DOHH2 (cell line): ENCODE measurements at regions not wholly inside any gene's neighbourhood (a gene's known extent, or its start where the extent isn't known, plus 50 kb on each side); places are given as distances from the start of the nearest gene placed in this dataset.
"Not testable (repeated sequence)": the region's sequence is repeated elsewhere in the genome, so short reads cannot be mapped to it uniquely, and the experiment has no call there.

Experiments
- H3F3A ChIP-seq: fragments of 200-600 bp; sonication (generic), shearing (Covaris generic); 2 replicates; pipeline ENCODE4 v1.6.0; 2016; ENCODE audit warnings: antibody characterized with exemption, mild to moderate bottlenecking; ENCODE audit not compliant: control insufficient read depth, insufficient read depth
- H3K27ac ChIP-seq: fragments of 200-600 bp; sonication (generic); 2 replicates; pipeline ENCODE4 v1.5.1; 2014; ENCODE audit warnings: low read depth, mild to moderate bottlenecking, low read length, moderate library complexity
- H3K27me3 ChIP-seq: fragments of 200-600 bp; sonication (generic); 2 replicates; pipeline ENCODE4 v1.6.1; 2014; ENCODE audit warnings: mild to moderate bottlenecking, low read length, mixed read lengths; ENCODE audit not compliant: control insufficient read depth
- H3K36me3 ChIP-seq: fragments of 200-600 bp; sonication (generic); 2 replicates; pipeline ENCODE4 v1.6.1; 2014; ENCODE audit warnings: mild to moderate bottlenecking, low read length, moderate library complexity, mixed read lengths; ENCODE audit not compliant: control insufficient read depth
- H3K4me1 ChIP-seq: fragments of 200-600 bp; sonication (generic); 2 replicates; pipeline ENCODE4 v1.6.1; 2014; ENCODE audit warnings: mild to moderate bottlenecking, low read length, mixed read lengths; ENCODE audit not compliant: control insufficient read depth
- H3K4me2 ChIP-seq: fragments of 200-600 bp; sonication (generic); 2 replicates; pipeline ENCODE4 v1.6.0; 2014; ENCODE audit warnings: mild to moderate bottlenecking, low read length, moderate library complexity
- H3K4me3 ChIP-seq: fragments of 200-600 bp; sonication (generic); 2 replicates; pipeline ENCODE4 v1.5.1; 2014; ENCODE audit warnings: mild to moderate bottlenecking, low read length, mixed read lengths
- H3K79me2 ChIP-seq: fragments of 200-600 bp; sonication (generic); 2 replicates; pipeline ENCODE4 v1.6.1; 2014; ENCODE audit warnings: mild to moderate bottlenecking, low read length, mixed read lengths; ENCODE audit not compliant: control insufficient read depth
- H3K9me2 ChIP-seq: fragments of 200-600 bp; sonication (generic); replicated peaks from 2 replicates; pipeline ENCODE4 v1.6.1; 2014; ENCODE audit warnings: mild to moderate bottlenecking, low read length, mixed read lengths; ENCODE audit not compliant: control insufficient read depth
- H3K9me3 ChIP-seq: fragments of 200-600 bp; sonication (generic); 2 replicates; pipeline ENCODE4 v1.6.1; 2014; ENCODE audit warnings: antibody characterized with exemption, low read length, mixed read lengths; ENCODE audit not compliant: control insufficient read depth, insufficient read depth
- H4K20me1 ChIP-seq: fragments of 200-600 bp; sonication (generic); 2 replicates; pipeline ENCODE4 v1.6.0; 2014; ENCODE audit warnings: low read depth, mild to moderate bottlenecking, antibody characterized with exemption, low read length, moderate library complexity; ENCODE audit not compliant: control insufficient read depth, insufficient read depth
- CTCF ChIP-seq: fragments of 200-600 bp; sonication (generic); IDR thresholded peaks from one replicate; pipeline ENCODE4 v1.5.1; 2014; ENCODE audit warnings: antibody characterized with exemption, mild to moderate bottlenecking, low read depth, low read length; ENCODE audit not compliant: poor library complexity, severe bottlenecking
- EZH2phosphoT487 ChIP-seq: fragments of 200-600 bp; sonication (generic); IDR thresholded peaks from 2 replicates; pipeline ENCODE4 v1.6.1; 2017; ENCODE audit warnings: borderline replicate concordance, mild to moderate bottlenecking, antibody characterized with exemption, low read length, moderate library complexity, mixed read lengths

GRCh38 chr10:65416094-65416493, 1509.7 kb upstream of the LRRTM3 start:
- Histone ChIP-seq H3K79me2 (no peaks in the 10 kb centered on the region), H4K20me1 (no peaks in the 10 kb centered on the region), H3K27ac (no peak overlapping the region), H3K36me3 (no peaks in the 10 kb centered on the region), H3K4me2 (no peak overlapping the region), H3K4me1 (no peaks in the 10 kb centered on the region), H3K4me3 (no peak overlapping the region), H3K27me3 (no peaks in the 10 kb centered on the region), H3F3A (no peaks in the 10 kb centered on the region), H3K9me2 (no peaks in the 10 kb centered on the region), H3K9me3 (no peaks in the 10 kb centered on the region)
- no peak for TF ChIP-seq EZH2phosphoT487
- no peak for TF ChIP-seq CTCF

GRCh38 chr10:65419629-65420028, 1506.2 kb upstream of the LRRTM3 start:
- H3K9me3 ChIP-seq = no peaks in the 10 kb centered on the region
- TF ChIP-seq CTCF (no peak), EZH2phosphoT487 (no peak)
- H3F3A ChIP-seq = no peaks in the 10 kb centered on the region
- H4K20me1 ChIP-seq = no peaks in the 10 kb centered on the region
- H3K9me2 ChIP-seq = no peaks in the 10 kb centered on the region
- no peak overlapping the region for H3K4me2 ChIP-seq
- H3K27ac ChIP-seq = no peak overlapping the region
- H3K79me2 ChIP-seq = no peaks in the 10 kb centered on the region
- no peaks in the 10 kb centered on the region for H3K36me3 ChIP-seq
- H3K4me1 ChIP-seq = no peaks in the 10 kb centered on the region
- H3K4me3 ChIP-seq = no peak overlapping the region
- no peaks in the 10 kb centered on the region for H3K27me3 ChIP-seq

DNA sequence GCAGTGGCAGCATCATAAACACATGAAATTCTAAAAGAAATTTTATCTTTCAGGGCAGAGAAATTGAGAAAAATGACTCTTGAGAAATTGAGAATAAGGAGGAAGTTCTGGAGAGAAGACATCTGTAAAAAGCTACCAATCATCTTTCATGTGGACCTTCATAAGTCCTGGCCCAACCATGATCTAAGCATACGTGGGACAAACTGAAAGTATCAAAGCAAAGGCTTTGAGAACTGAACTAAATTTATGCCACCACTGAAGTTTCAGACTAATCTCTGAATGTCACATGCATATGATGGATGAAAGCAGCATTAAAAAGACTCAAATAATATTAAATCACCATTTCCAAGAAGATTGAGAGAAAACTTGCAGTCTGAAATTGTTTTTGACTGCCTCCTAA, 1502.8 kb upstream of the LRRTM3 start:
- no peaks in the 10 kb centered on the region for H3F3A ChIP-seq
- no peaks in the 10 kb centered on the region for H3K36me3 ChIP-seq
- H3K4me2 ChIP-seq = no peak overlapping the region
- TF ChIP-seq EZH2phosphoT487 = no peak
- no peak for TF ChIP-seq CTCF
- H3K79me2 ChIP-seq = no peaks in the 10 kb centered on the region
- H3K4me3 ChIP-seq = no peak overlapping the region
- H3K4me1 ChIP-seq = no peaks in the 10 kb centered on the region
- H3K9me3 ChIP-seq = no peaks in the 10 kb centered on the region
- no peaks in the 10 kb centered on the region for H4K20me1 ChIP-seq
- H3K9me2 ChIP-seq = no peaks in the 10 kb centered on the region
- no peaks in the 10 kb centered on the region for H3K27me3 ChIP-seq
- H3K27ac ChIP-seq = no peak overlapping the region

- H4K20me1 ChIP-seq, H3K4me2 ChIP-seq, H3K4me1 ChIP-seq, H3K79me2 ChIP-seq, H3F3A ChIP-seq, H3K27ac ChIP-seq, H3K9me2 ChIP-seq, H3K9me3 ChIP-seq, H3K36me3 ChIP-seq, H3K27me3 ChIP-seq, H3K4me3 ChIP-seq: not testable (repeated sequence)
These were observed 1496.5 kb upstream of the LRRTM3 start for GRCh38 chr10:65429381-65429780.
